Esophagus squamous epithelium (tissue), 4 donors: ENCODE measurements at regions not wholly inside any gene's neighbourhood (a gene's known extent, or its start where the extent isn't known, plus 50 kb on each side); places are given as distances from the start of the nearest gene placed in this dataset.

Source experiments
- CTCF ChIP-seq, 6 experiments: fragments of 450-650 bp in 4 of 6; fragments of 200-600 bp in 2 of 6; sonication (generic) in 2 of 6; IDR thresholded peaks; one replicate each; pipeline ENCODE4 v1.5.1; 2016 to 2019; ENCODE audit warnings: antibody characterized with exemption in 6 of 6, mild to moderate bottlenecking in 4 of 6, moderate library complexity in 4 of 6
- POLR2A ChIP-seq, 4 donors: fragments of 450-650 bp; IDR thresholded peaks; one replicate each; pipeline ENCODE4 v1.6.1; 2017; ENCODE audit warnings: antibody characterized with exemption in 4 of 4, mild to moderate bottlenecking in 4 of 4, moderate library complexity in 3 of 4

- TF ChIP-seq CTCF (IDR thresholded peaks at IDR 0.05) = no peak
- no peak for TF ChIP-seq POLR2A (IDR thresholded peaks at IDR 0.05)
These were observed 644.4 kb downstream of the TRIML1 start for GRCh38 chr4:188783606-188784160.
